ENCODE measurements at regions not wholly inside any gene's neighbourhood (a gene's known extent, or its start where the extent isn't known, plus 50 kb on each side); places are given as distances from the start of the nearest gene placed in this dataset.

DNA sequence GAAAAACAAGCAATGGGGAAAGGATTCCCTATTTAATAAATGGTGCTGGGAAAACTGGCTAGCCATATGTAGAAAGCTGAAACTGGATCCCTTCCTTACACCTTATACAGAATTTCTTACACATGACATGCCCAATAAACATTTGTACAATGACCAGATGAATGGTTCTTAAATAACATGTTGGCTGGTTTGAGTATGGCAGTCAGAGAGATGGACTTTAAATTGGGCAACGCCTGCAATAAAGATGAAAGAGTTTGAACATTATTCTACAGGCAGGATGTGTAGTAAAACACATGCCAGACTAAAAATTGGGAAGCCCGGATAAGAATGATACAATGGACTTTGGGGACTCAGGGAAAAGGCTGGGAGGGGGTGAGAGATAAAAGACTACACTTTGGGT lies 360.6 kb upstream of the KITLG start (continued):
- TF ChIP-seq, protein P1, sequence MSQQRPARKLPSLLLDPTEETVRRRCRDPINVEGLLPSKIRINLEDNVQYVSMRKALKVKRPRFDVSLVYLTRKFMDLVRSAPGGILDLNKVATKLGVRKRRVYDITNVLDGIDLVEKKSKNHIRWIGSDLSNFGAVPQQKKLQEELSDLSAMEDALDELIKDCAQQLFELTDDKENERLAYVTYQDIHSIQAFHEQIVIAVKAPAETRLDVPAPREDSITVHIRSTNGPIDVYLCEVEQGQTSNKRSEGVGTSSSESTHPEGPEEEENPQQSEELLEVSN (IDR thresholded peaks at IDR 0.05; ENCODE audit: borderline replicate concordance, low read depth), result no peak
- TF ChIP-seq, protein P2, sequence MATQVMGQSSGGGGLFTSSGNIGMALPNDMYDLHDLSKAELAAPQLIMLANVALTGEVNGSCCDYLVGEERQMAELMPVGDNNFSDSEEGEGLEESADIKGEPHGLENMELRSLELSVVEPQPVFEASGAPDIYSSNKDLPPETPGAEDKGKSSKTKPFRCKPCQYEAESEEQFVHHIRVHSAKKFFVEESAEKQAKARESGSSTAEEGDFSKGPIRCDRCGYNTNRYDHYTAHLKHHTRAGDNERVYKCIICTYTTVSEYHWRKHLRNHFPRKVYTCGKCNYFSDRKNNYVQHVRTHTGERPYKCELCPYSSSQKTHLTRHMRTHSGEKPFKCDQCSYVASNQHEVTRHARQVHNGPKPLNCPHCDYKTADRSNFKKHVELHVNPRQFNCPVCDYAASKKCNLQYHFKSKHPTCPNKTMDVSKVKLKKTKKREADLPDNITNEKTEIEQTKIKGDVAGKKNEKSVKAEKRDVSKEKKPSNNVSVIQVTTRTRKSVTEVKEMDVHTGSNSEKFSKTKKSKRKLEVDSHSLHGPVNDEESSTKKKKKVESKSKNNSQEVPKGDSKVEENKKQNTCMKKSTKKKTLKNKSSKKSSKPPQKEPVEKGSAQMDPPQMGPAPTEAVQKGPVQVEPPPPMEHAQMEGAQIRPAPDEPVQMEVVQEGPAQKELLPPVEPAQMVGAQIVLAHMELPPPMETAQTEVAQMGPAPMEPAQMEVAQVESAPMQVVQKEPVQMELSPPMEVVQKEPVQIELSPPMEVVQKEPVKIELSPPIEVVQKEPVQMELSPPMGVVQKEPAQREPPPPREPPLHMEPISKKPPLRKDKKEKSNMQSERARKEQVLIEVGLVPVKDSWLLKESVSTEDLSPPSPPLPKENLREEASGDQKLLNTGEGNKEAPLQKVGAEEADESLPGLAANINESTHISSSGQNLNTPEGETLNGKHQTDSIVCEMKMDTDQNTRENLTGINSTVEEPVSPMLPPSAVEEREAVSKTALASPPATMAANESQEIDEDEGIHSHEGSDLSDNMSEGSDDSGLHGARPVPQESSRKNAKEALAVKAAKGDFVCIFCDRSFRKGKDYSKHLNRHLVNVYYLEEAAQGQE (IDR thresholded peaks at IDR 0.05), result no peak
- TF ChIP-seq, protein P3, sequence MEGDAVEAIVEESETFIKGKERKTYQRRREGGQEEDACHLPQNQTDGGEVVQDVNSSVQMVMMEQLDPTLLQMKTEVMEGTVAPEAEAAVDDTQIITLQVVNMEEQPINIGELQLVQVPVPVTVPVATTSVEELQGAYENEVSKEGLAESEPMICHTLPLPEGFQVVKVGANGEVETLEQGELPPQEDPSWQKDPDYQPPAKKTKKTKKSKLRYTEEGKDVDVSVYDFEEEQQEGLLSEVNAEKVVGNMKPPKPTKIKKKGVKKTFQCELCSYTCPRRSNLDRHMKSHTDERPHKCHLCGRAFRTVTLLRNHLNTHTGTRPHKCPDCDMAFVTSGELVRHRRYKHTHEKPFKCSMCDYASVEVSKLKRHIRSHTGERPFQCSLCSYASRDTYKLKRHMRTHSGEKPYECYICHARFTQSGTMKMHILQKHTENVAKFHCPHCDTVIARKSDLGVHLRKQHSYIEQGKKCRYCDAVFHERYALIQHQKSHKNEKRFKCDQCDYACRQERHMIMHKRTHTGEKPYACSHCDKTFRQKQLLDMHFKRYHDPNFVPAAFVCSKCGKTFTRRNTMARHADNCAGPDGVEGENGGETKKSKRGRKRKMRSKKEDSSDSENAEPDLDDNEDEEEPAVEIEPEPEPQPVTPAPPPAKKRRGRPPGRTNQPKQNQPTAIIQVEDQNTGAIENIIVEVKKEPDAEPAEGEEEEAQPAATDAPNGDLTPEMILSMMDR (IDR thresholded peaks at IDR 0.05), result no peak

DNA sequence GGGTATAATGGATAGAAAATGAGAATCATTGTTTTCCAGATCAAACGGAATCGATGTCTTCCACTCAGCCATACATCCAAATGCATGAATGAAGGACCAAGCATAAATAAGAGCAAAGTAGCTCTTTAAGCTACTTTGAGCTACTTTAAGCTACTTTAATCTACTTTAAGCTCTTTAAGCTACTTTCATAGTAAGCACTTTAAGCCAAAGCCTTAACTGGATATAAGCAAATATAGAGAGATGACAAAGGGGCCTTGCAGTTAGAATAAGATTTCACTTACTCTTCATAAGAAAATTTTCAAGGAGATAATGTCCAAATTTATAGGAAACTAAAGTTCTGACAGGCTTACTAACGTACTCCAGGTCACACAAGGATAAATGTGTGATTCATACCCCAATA lies 355.6 kb upstream of the KITLG start:
- H3K9me3 ChIP-seq, result no peaks in the 10 kb centered on the region
- H3K4me1 ChIP-seq, result 0 out of 3 replicates have a peak, but pooled peaks cover 5% of the 10 kb centered on the region
- 69% methylated on average over 3 of the region's 3 CpGs for WGBS (ENCODE audit: missing lambda C conversion rate)
- no peak overlapping the region for H3K4me2 ChIP-seq
- ATAC-seq (no peak), DNase-seq (ENCODE audit: low read depth in 1 of 2, low spot score in 1 of 2) (no peak), FAIRE-seq (no peak)
- ChIA-PET POLR2A (no interaction called here), CTCF (no interaction called here)
- no peak overlapping the region for H3K27ac ChIP-seq
- no peak overlapping the region for H3K4me3 ChIP-seq
- TF ChIP-seq RCOR1 (IDR thresholded peaks at IDR 0.05; ENCODE audit: low read depth, low read length) (no peak), ZNF302 (CRISPR knock-in tag; IDR thresholded peaks at IDR 0.05) (no peak), SMC3 (IDR thresholded peaks at IDR 0.05) (no peak), FOXS1 (CRISPR knock-in tag; IDR thresholded peaks at IDR 0.05) (no peak), HOXB13 (CRISPR knock-in tag; IDR thresholded peaks at IDR 0.05; ENCODE audit: low read depth) (no peak), EHMT2 (IDR thresholded peaks at IDR 0.05; ENCODE audit: low read depth) (no peak), CBX8 (IDR thresholded peaks at IDR 0.05) (no peak), RFX5 (IDR thresholded peaks at IDR 0.05) (no peak), CEBPB (IDR thresholded peaks at IDR 0.05) (no peak), CHD2 (IDR thresholded peaks at IDR 0.05; ENCODE audit: low read length, partially characterized antibody) (no peak), HOXA7 (CRISPR knock-in tag; IDR thresholded peaks at IDR 0.05) (no peak), POLR2AphosphoS2 (conservative IDR thresholded peaks at IDR 0.05; ENCODE audit: low read length) (no peak)
- TF ChIP-seq, protein P4, sequence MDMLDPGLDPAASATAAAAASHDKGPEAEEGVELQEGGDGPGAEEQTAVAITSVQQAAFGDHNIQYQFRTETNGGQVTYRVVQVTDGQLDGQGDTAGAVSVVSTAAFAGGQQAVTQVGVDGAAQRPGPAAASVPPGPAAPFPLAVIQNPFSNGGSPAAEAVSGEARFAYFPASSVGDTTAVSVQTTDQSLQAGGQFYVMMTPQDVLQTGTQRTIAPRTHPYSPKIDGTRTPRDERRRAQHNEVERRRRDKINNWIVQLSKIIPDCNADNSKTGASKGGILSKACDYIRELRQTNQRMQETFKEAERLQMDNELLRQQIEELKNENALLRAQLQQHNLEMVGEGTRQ (IDR thresholded peaks at IDR 0.05), result no peak

DNA sequence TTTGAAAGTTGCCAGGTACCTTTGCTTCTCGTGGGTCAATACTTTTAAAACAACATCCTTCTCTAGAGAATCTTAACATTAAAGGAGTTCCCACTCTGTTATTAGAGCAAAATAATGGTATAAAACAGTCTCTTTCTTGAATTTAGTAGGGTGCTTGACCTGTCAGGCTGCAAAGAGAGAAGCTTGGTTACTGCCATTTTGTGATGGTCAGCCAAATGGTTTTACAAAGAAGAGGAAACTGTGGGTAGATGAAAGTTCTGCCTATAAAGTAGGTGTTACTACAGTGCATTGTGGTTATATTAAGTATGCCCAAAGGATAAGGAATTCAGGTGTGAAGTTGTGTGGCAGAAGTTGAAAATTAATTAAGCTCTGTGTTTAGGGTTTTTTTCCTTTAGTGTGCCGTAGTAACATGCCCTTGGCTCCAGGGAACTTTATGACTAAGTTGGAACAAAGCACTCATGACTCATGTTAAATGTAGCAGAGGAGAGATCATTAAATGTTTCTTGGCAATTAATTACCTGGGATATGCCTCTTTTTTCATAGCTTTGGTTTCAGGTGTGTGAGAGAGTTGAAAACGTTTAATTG lies 354.0 kb upstream of the KITLG start:
- ChIA-PET POLR2A (interaction anchor here (0.5 kb wide), 1 partner anchor 14 kb away, joined by 3 read pairs; no protein-coding TSS in a partner anchor), CTCF (interaction anchor here (0.6 to 0.8 kb wide), 2 partner anchors 26 to 89 kb away, joined by 3 to 6 read pairs; no protein-coding TSS in a partner anchor)
- WGBS (ENCODE audit: missing lambda C conversion rate), result 69% methylated on average over 3 of the region's 3 CpGs
- H3K4me2 ChIP-seq, result no peak overlapping the region
- no peak overlapping the region for H3K27ac ChIP-seq
- H3K4me3 ChIP-seq, result no peak overlapping the region
- no peak for ATAC-seq
- no peak for FAIRE-seq
- 0 out of 3 replicates have a peak, but pooled peaks cover 5% of the 10 kb centered on the region for H3K4me1 ChIP-seq
- H3K9me3 ChIP-seq, result no peaks in the 10 kb centered on the region
- DNase-seq (ENCODE audit: low read depth in 1 of 2, low spot score in 1 of 2), result no peak
- TF ChIP-seq HOXB13 (CRISPR knock-in tag; IDR thresholded peaks at IDR 0.05; ENCODE audit: low read depth) (no peak), NPAS2 (CRISPR knock-in tag; IDR thresholded peaks at IDR 0.05; ENCODE audit: borderline replicate concordance) (no peak), ESRRA (IDR thresholded peaks at IDR 0.05; ENCODE audit: borderline replicate concordance, low read length) (no peak)
- TF ChIP-seq, protein P5, sequence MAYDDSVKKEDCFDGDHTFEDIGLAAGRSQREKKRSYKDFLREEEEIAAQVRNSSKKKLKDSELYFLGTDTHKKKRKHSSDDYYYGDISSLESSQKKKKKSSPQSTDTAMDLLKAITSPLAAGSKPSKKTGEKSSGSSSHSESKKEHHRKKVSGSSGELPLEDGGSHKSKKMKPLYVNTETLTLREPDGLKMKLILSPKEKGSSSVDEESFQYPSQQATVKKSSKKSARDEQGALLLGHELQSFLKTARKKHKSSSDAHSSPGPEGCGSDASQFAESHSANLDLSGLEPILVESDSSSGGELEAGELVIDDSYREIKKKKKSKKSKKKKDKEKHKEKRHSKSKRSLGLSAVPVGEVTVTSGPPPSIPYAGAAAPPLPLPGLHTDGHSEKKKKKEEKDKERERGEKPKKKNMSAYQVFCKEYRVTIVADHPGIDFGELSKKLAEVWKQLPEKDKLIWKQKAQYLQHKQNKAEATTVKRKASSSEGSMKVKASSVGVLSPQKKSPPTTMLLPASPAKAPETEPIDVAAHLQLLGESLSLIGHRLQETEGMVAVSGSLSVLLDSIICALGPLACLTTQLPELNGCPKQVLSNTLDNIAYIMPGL (CRISPR knock-in tag; IDR thresholded peaks at IDR 0.05; ENCODE audit: borderline replicate concordance), result no peak
- TF ChIP-seq, protein P2 (IDR thresholded peaks at IDR 0.05), result no peak
